GM19240 (cell line): ENCODE measurements at regions not wholly inside any gene's neighbourhood (a gene's known extent, or its start where the extent isn't known, plus 50 kb on each side); places are given as distances from the start of the nearest gene placed in this dataset.
"Not testable (repeated sequence)": the region's sequence is repeated elsewhere in the genome, so short reads cannot be mapped to it uniquely, and the experiment has no call there.

Source experiments
- DNase-seq: peaks from one replicate; pipeline ENCODE4 v3.0.0; 2011; ENCODE audit warnings: low spot score; ENCODE audit not compliant: insufficient read length

GRCh38 chr6:28658475-28659249 is 133.0 kb downstream of the GPX5 start:
- DNase-seq = no peak

- no peak for DNase-seq
These were observed 133.5 kb downstream of the GPX5 start for GRCh38 chr6:28659250-28659566.

GRCh38 chr6:28661097-28661713 is 135.5 kb downstream of the GPX5 start:
- DNase-seq = no peak

- DNase-seq = no peak
These were observed 139.3 kb downstream of the GPX5 start for GRCh38 chr6:28664870-28665396.

- no peak for DNase-seq
These were observed 147.7 kb downstream of the GPX5 start for GRCh38 chr6:28673417-28673786.

- no peak for DNase-seq
These were observed 148.3 kb downstream of the GPX5 start for GRCh38 chr6:28673787-28674671.

GRCh38 chr6:28675600-28675999 is 149.9 kb downstream of the GPX5 start:
- DNase-seq = no peak

GRCh38 chr6:28682542-28682941 is 156.9 kb downstream of the GPX5 start:
- DNase-seq = no peak

GRCh38 chr6:28682956-28683685 is 157.4 kb downstream of the GPX5 start:
- DNase-seq = not testable (repeated sequence)

- no peak for DNase-seq
These were observed 158.4 kb downstream of the GPX5 start for GRCh38 chr6:28683945-28684538.

GRCh38 chr6:28685960-28686359 is 160.3 kb downstream of the GPX5 start:
- DNase-seq = not testable (repeated sequence)

- not testable (repeated sequence) for DNase-seq
These were observed 160.9 kb downstream of the GPX5 start for GRCh38 chr6:28686446-28687027.

- not testable (repeated sequence) for DNase-seq
These were observed 161.8 kb downstream of the GPX5 start for GRCh38 chr6:28687309-28687981.

- not testable (repeated sequence) for DNase-seq
These were observed 166.3 kb downstream of the GPX5 start for GRCh38 chr6:28691991-28692390.

- DNase-seq = no peak
These were observed 167.5 kb downstream of the GPX5 start for GRCh38 chr6:28693033-28693750.

- no peak for DNase-seq
These were observed 168.2 kb downstream of the GPX5 start for GRCh38 chr6:28693751-28694443.

- no peak for DNase-seq
These were observed 170.0 kb downstream of the GPX5 start for GRCh38 chr6:28695715-28696114.

GRCh38 chr6:28696167-28696566 is 170.5 kb downstream of the GPX5 start:
- no peak for DNase-seq

- DNase-seq = no peak
These were observed 171.0 kb downstream of the GPX5 start for GRCh38 chr6:28696682-28697081.
